ENCODE measurements at regions not wholly inside any gene's neighbourhood (a gene's known extent, or its start where the extent isn't known, plus 50 kb on each side); places are given as distances from the start of the nearest gene placed in this dataset.
"Not testable (repeated sequence)": the region's sequence is repeated elsewhere in the genome, so short reads cannot be mapped to it uniquely, and the experiment has no call there.

GRCh38 chr12:131463174-131463573, 247.7 kb upstream of the SFSWAP start:
- no peak for DNase-seq (ENCODE audit: extremely low spot score)
- CTCF ChIA-PET, result interaction anchor here (1.2 kb wide), 1 partner anchor 8 kb away, joined by 3 read pairs; no protein-coding TSS in a partner anchor
- TF ChIP-seq HDGF (IDR thresholded peaks at IDR 0.05; ENCODE audit: borderline replicate concordance), result no peak
- TF ChIP-seq CTBP1 (IDR thresholded peaks at IDR 0.05; ENCODE audit: borderline replicate concordance), result no peak
- no peak for TF ChIP-seq LEF1 (IDR thresholded peaks at IDR 0.05; ENCODE audit: borderline replicate concordance)
- no peak for TF ChIP-seq BHLHE40 (IDR thresholded peaks at IDR 0.05; ENCODE audit: borderline replicate concordance)
- TF ChIP-seq PKNOX1 (IDR thresholded peaks at IDR 0.05), result no peak
- POLR2A ChIA-PET, result no interaction called here

DNA sequence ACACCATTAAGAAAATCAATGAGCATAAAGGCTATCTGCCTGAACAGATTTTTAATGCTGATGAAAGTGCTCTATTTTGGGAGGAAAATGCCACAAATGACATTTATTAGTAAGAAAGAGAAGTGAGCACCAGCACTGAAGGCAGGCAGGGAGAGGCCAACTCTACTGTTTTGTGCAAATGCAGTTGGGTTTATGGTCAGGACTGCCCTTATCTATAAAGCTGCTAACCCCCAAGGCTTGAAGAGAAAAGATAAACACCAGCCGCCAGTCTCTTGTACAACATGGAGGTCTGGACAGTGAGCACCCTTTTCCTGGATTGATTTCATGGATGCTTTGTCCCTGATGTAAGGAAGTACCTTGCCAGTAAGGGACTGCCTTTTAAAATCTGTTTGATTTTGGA, 246.8 kb upstream of the SFSWAP start:
- no peak for DNase-seq (ENCODE audit: extremely low spot score)
- no peak for TF ChIP-seq BHLHE40 (IDR thresholded peaks at IDR 0.05; ENCODE audit: borderline replicate concordance)
- no peak for TF ChIP-seq LEF1 (IDR thresholded peaks at IDR 0.05; ENCODE audit: borderline replicate concordance)
- TF ChIP-seq CTBP1 (IDR thresholded peaks at IDR 0.05; ENCODE audit: borderline replicate concordance), result no peak
- no peak for TF ChIP-seq FOXM1 (IDR thresholded peaks at IDR 0.05; ENCODE audit: borderline replicate concordance)
- TF ChIP-seq SP1 (IDR thresholded peaks at IDR 0.05), result no peak
- TF ChIP-seq NFRKB (IDR thresholded peaks at IDR 0.05), result no peak
- TF ChIP-seq SUZ12 (IDR thresholded peaks at IDR 0.05), result no peak
- TF ChIP-seq FOXA1 (IDR thresholded peaks at IDR 0.05), result no peak
- TF ChIP-seq TARDBP (IDR thresholded peaks at IDR 0.05), result no peak
- TF ChIP-seq L3MBTL2 (conservative IDR thresholded peaks at IDR 0.05), result no peak
- TF ChIP-seq ELF4 (IDR thresholded peaks at IDR 0.05), result no peak
- TF ChIP-seq HDGF (IDR thresholded peaks at IDR 0.05; ENCODE audit: borderline replicate concordance), result no peak
- no peak for TF ChIP-seq FOXK2 (IDR thresholded peaks at IDR 0.05)
- no peak for TF ChIP-seq ZNF384 (IDR thresholded peaks at IDR 0.05)
- no peak for TF ChIP-seq ARNT (IDR thresholded peaks at IDR 0.05)
- no peak for TF ChIP-seq PKNOX1 (IDR thresholded peaks at IDR 0.05)
- ChIA-PET CTCF (interaction anchor here (1.2 kb wide), 1 partner anchor 9 kb away, joined by 3 read pairs; no protein-coding TSS in a partner anchor), POLR2A (no interaction called here)

DNA sequence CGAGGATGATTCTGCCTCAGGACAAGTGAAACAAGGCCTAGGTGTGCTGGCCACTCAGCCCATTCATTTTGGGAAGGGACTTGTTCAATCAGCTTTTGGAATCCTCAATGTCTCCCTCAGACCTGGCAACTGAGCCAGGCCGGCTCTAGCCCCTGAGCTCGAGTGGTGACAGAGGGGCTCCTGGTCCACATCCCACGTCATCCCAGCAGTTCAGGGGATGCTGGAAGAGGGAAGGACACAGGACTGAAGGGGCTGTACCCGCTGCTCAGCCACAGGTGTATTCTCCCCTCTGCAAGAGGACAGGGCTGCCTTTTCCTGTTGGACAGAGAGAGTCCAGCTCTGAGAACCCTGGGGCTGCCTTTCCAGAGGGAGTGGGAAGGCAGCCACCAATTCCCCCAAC, 244.6 kb upstream of the SFSWAP start:
- POLR2A ChIA-PET, result no interaction called here
- CTCF ChIA-PET, result interaction anchor here (1.2 kb wide), 1 partner anchor 11 kb away, joined by 5 read pairs; no protein-coding TSS in a partner anchor
- no peak for TF ChIP-seq HDGF (IDR thresholded peaks at IDR 0.05; ENCODE audit: borderline replicate concordance)
- no peak for DNase-seq (ENCODE audit: extremely low spot score)

- POLR2A ChIA-PET, result no interaction called here
- DNase-seq (ENCODE audit: extremely low spot score), result no peak
- TF ChIP-seq TARDBP (IDR thresholded peaks at IDR 0.05) (no peak), SP1 (IDR thresholded peaks at IDR 0.05) (no peak), L3MBTL2 (conservative IDR thresholded peaks at IDR 0.05) (no peak), ZNF384 (IDR thresholded peaks at IDR 0.05) (no peak), ARNT (IDR thresholded peaks at IDR 0.05) (no peak), FOXK2 (IDR thresholded peaks at IDR 0.05) (no peak), FOXA1 (IDR thresholded peaks at IDR 0.05) (no peak), ELF4 (IDR thresholded peaks at IDR 0.05) (no peak), FOXM1 (IDR thresholded peaks at IDR 0.05; ENCODE audit: borderline replicate concordance) (no peak), CTBP1 (IDR thresholded peaks at IDR 0.05; ENCODE audit: borderline replicate concordance) (no peak), PKNOX1 (IDR thresholded peaks at IDR 0.05) (no peak), NFRKB (IDR thresholded peaks at IDR 0.05) (no peak), BHLHE40 (IDR thresholded peaks at IDR 0.05; ENCODE audit: borderline replicate concordance) (no peak), HDGF (IDR thresholded peaks at IDR 0.05; ENCODE audit: borderline replicate concordance) (no peak)
- CTCF ChIA-PET, result interaction anchor here (1.2 kb wide), 1 partner anchor 12 kb away, joined by 5 read pairs; no protein-coding TSS in a partner anchor
Measured at GRCh38 chr12:131466932-131467331, 244.0 kb upstream of the SFSWAP start.

- TF ChIP-seq ELF4 (IDR thresholded peaks at IDR 0.05) (no peak), NFRKB (IDR thresholded peaks at IDR 0.05) (no peak), BHLHE40 (IDR thresholded peaks at IDR 0.05; ENCODE audit: borderline replicate concordance) (no peak), FOXA1 (IDR thresholded peaks at IDR 0.05) (no peak), CTBP1 (IDR thresholded peaks at IDR 0.05; ENCODE audit: borderline replicate concordance) (no peak)
- ChIA-PET POLR2A (no interaction called here), CTCF (no interaction called here)
- no peak for DNase-seq (ENCODE audit: extremely low spot score)
Measured at GRCh38 chr12:131468206-131468605, 242.7 kb upstream of the SFSWAP start.

DNA sequence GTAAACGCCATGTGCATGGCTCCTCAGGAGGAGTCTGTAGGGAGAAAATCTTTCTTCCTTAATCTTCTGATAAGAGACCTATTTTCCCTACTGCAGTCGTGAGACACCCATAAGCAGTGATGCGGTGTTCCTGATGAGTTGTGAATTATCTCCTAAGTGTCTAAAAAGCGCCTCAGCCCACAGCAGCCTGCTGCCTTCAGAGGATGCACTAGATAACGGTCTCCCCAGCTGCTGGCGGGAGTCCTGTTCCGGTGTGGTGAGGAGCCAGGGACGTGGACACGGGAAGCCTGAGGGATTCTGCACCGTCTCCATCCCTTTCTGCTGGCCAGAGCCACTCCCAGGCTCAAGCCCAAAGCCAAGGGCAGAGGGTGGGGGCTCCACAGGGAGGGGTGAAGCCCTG, 240.9 kb upstream of the SFSWAP start:
- DNase-seq (ENCODE audit: extremely low spot score); CTCF ChIA-PET; POLR2A ChIA-PET: not testable (repeated sequence)

DNA sequence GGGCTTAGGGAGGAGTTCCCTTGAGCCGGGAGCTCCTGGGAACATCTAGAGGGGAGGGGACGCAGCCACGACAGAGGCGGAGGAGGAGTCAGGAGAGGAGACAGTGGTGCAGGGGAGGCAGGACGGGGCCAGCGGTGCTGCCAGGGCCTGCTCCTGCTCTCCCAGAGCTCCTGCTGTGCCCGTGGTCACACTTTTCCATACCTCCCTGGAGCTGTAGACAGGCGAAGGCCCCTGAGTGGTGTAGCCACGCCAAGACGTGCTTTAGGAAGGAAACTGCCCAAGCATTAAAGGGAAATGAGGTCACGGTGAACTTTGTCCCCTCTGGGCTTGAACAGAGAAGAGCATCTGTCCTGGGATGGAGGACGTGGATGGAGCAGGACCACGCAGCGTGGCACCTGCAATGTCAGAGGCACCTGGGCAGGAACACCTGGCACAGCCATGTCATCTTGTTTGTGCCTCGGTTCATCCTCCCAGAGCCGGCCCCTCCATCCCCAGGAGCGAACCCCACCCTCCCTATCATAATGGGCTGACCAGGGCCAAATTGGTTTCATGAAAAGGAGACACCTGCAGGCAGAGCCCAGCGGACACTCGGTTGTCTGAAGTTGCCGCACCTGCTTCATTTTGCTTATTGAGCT, 239.5 kb upstream of the SFSWAP start:
- ChIA-PET POLR2A (no interaction called here), CTCF (no interaction called here)
- DNase-seq (ENCODE audit: extremely low spot score), result no peak
- TF ChIP-seq FOXA1 (IDR thresholded peaks at IDR 0.05) (no peak), TARDBP (IDR thresholded peaks at IDR 0.05) (no peak), HDGF (IDR thresholded peaks at IDR 0.05; ENCODE audit: borderline replicate concordance) (no peak), L3MBTL2 (conservative IDR thresholded peaks at IDR 0.05) (no peak), ARNT (IDR thresholded peaks at IDR 0.05) (no peak), SP1 (IDR thresholded peaks at IDR 0.05) (no peak), CTBP1 (IDR thresholded peaks at IDR 0.05; ENCODE audit: borderline replicate concordance) (no peak), FOXM1 (IDR thresholded peaks at IDR 0.05; ENCODE audit: borderline replicate concordance) (no peak), NFRKB (IDR thresholded peaks at IDR 0.05) (no peak), ELF4 (IDR thresholded peaks at IDR 0.05) (no peak)
